Smooth muscle cell (in vitro differentiated cells): ENCODE measurements at regions not wholly inside any gene's neighbourhood (a gene's known extent, or its start where the extent isn't known, plus 50 kb on each side); places are given as distances from the start of the nearest gene placed in this dataset.

Source experiments
- DNase-seq: peaks from one replicate; lab custom pipeline; 2025; ENCODE audit not compliant: unreplicated experiment; lab: John Stamatoyannopoulos, UW
- H2AFZ ChIP-seq: fragments of 200-600 bp; sonication (generic); 2 replicates; pipeline ENCODE4 v1.6.0; 2016; ENCODE audit warnings: antibody characterized with exemption, low read depth, mild to moderate bottlenecking
- H3F3A ChIP-seq: fragments of 200-600 bp; sonication (generic); 2 replicates; pipeline ENCODE4 v1.6.0; 2017; ENCODE audit warnings: antibody characterized with exemption, low read depth
- H3K27ac ChIP-seq: fragments of 200-600 bp; sonication (generic); 2 replicates; pipeline ENCODE4 v1.5.1; 2016; ENCODE audit warnings: low read depth, mild to moderate bottlenecking
- H3K27me3 ChIP-seq: fragments of 200-600 bp; sonication (generic); 2 replicates; pipeline ENCODE4 v1.6.1; 2016; ENCODE audit warnings: low read depth, mild to moderate bottlenecking
- H3K36me3 ChIP-seq: fragments of 200-600 bp; sonication (generic); 2 replicates; pipeline ENCODE4 v1.5.1; 2016; ENCODE audit warnings: low read depth
- H3K4me1 ChIP-seq: fragments of 200-600 bp; sonication (generic); 2 replicates; pipeline ENCODE4 v1.5.1; 2016; ENCODE audit warnings: low read depth
- H3K4me2 ChIP-seq: fragments of 200-600 bp; sonication (generic); 2 replicates; pipeline ENCODE4 v1.6.0; 2016; ENCODE audit warnings: mild to moderate bottlenecking
- H3K4me3 ChIP-seq: fragments of 200-600 bp; sonication (generic); 2 replicates; pipeline ENCODE4 v1.5.1; 2016; ENCODE audit warnings: mild to moderate bottlenecking
- H3K79me2 ChIP-seq: fragments of 200-600 bp; sonication (generic); 2 replicates; pipeline ENCODE4 v1.6.0; 2016; ENCODE audit warnings: low read depth, mild to moderate bottlenecking
- H3K9ac ChIP-seq: fragments of 200-600 bp; sonication (generic); 2 replicates; pipeline ENCODE4 v1.6.0; 2016; ENCODE audit warnings: low read depth
- H3K9me3 ChIP-seq: fragments of 200-600 bp; sonication (generic); replicated peaks from 2 replicates; pipeline ENCODE4 v1.5.1; 2016; ENCODE audit warnings: low read depth
- H4K20me1 ChIP-seq: fragments of 200-600 bp; sonication (generic); 2 replicates; pipeline ENCODE4 v1.6.0; 2016; ENCODE audit warnings: low read depth
- WGBS: methylation state at CpG from one replicate; pipeline ENCODE4 v1.1.7; 2016; ENCODE audit warnings: low lambda C conversion rate; 5-methylcytosine and 5-hydroxymethylcytosine counted together
- TF ChIP-seq, protein P1 (sequence below): fragments of 200-600 bp; sonication (generic); IDR thresholded peaks from 2 replicates; pipeline ENCODE4 v1.5.1; 2017; ENCODE audit warnings: borderline replicate concordance, mild to moderate bottlenecking, antibody characterized with exemption; ENCODE audit not compliant: insufficient read depth, poor library complexity, severe bottlenecking

- H3F3A ChIP-seq, result no peaks in the 10 kb centered on the region
- no peaks in the 10 kb centered on the region for H3K27me3 ChIP-seq
- H3K4me1 ChIP-seq, result no peaks in the 10 kb centered on the region
- H3K36me3 ChIP-seq, result no peaks in the 10 kb centered on the region
- H3K27ac ChIP-seq, result no peak overlapping the region
- no peak overlapping the region for H3K4me3 ChIP-seq
- no peaks in the 10 kb centered on the region for H3K9me3 ChIP-seq
- 97% methylated on average over 2 of the region's 2 CpGs for WGBS
- H3K79me2 ChIP-seq, result no peaks in the 10 kb centered on the region
- no peak for DNase-seq
- no peak overlapping the region for H3K9ac ChIP-seq
- no peak overlapping the region for H3K4me2 ChIP-seq
- TF ChIP-seq, protein P1, sequence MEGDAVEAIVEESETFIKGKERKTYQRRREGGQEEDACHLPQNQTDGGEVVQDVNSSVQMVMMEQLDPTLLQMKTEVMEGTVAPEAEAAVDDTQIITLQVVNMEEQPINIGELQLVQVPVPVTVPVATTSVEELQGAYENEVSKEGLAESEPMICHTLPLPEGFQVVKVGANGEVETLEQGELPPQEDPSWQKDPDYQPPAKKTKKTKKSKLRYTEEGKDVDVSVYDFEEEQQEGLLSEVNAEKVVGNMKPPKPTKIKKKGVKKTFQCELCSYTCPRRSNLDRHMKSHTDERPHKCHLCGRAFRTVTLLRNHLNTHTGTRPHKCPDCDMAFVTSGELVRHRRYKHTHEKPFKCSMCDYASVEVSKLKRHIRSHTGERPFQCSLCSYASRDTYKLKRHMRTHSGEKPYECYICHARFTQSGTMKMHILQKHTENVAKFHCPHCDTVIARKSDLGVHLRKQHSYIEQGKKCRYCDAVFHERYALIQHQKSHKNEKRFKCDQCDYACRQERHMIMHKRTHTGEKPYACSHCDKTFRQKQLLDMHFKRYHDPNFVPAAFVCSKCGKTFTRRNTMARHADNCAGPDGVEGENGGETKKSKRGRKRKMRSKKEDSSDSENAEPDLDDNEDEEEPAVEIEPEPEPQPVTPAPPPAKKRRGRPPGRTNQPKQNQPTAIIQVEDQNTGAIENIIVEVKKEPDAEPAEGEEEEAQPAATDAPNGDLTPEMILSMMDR, result no peak
- no peaks in the 10 kb centered on the region for H4K20me1 ChIP-seq
- no peak overlapping the region for H2AFZ ChIP-seq
These were observed 1334.0 kb upstream of the NRXN1 start for GRCh38 chr2:52365946-52366345.

DNA sequence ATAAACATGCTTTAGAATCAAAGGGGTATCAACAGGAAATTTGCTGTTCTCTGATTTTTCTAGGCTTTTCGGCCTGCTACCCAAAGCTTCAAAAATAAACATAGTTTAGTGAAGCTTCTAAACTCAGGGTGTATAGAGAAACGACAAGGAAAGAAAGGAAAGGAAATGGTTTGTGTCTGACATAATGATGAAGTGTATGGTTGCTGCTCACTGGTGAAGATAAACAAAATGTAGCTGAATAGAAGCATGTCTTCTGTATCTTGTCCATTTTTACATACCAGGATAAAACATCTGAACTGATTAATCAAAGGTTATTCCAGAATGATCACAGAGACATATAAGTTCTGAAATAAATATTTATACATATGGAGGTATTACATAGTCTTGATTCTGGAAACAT lies 1324.6 kb upstream of the NRXN1 start:
- H3K36me3 ChIP-seq, result no peaks in the 10 kb centered on the region
- WGBS, result 39% methylated on average over 2 of the region's 2 CpGs
- no peaks in the 10 kb centered on the region for H3K9me3 ChIP-seq
- TF ChIP-seq, protein P1, result no peak
- no peaks in the 10 kb centered on the region for H3K79me2 ChIP-seq
- H3K27me3 ChIP-seq, result no peaks in the 10 kb centered on the region
- no peak overlapping the region for H3K9ac ChIP-seq
- peak overlapping the region; percentile 27 for H3K27ac ChIP-seq
- H4K20me1 ChIP-seq, result no peaks in the 10 kb centered on the region
- H3K4me2 ChIP-seq, result no peak overlapping the region
- H3F3A ChIP-seq, result no peaks in the 10 kb centered on the region
- H2AFZ ChIP-seq, result peak overlapping the region; percentile 95
- peaks cover 5% of the 10 kb centered on the region for H3K4me1 ChIP-seq
- no peak for DNase-seq
- no peak overlapping the region for H3K4me3 ChIP-seq

- Histone ChIP-seq H3K27me3 (no peaks in the 10 kb centered on the region), H4K20me1 (no peaks in the 10 kb centered on the region), H3K36me3 (no peaks in the 10 kb centered on the region), H3K27ac (no peak overlapping the region), H3K9me3 (no peaks in the 10 kb centered on the region), H2AFZ (no peak overlapping the region), H3K4me1 (peaks cover 2% of the 10 kb centered on the region), H3K9ac (no peak overlapping the region), H3K4me2 (no peak overlapping the region), H3K79me2 (no peaks in the 10 kb centered on the region), H3K4me3 (no peak overlapping the region), H3F3A (no peaks in the 10 kb centered on the region)
- DNase-seq, result no peak
- WGBS, result 74% methylated on average over 2 of the region's 2 CpGs
- TF ChIP-seq, protein P1, result no peak
These were observed 1315.4 kb upstream of the NRXN1 start for GRCh38 chr2:52347292-52347691.

GRCh38 chr2:52345676-52346075 lies 1313.7 kb upstream of the NRXN1 start:
- TF ChIP-seq, protein P1, result no peak
- H3K4me3 ChIP-seq, result no peak overlapping the region
- no peak for DNase-seq
- H2AFZ ChIP-seq, result no peak overlapping the region
- H3K9ac ChIP-seq, result no peak overlapping the region
- no peaks in the 10 kb centered on the region for H3K27me3 ChIP-seq
- H3K9me3 ChIP-seq, result no peaks in the 10 kb centered on the region
- H3K4me2 ChIP-seq, result no peak overlapping the region
- H3K79me2 ChIP-seq, result no peaks in the 10 kb centered on the region
- H3F3A ChIP-seq, result no peaks in the 10 kb centered on the region
- peaks cover 2% of the 10 kb centered on the region for H3K4me1 ChIP-seq
- 70% methylated on average over 4 of the region's 4 CpGs for WGBS
- no peaks in the 10 kb centered on the region for H4K20me1 ChIP-seq
- no peaks in the 10 kb centered on the region for H3K36me3 ChIP-seq
- H3K27ac ChIP-seq, result no peak overlapping the region
